Natural killer cell (primary cell): ENCODE measurements at regions not wholly inside any gene's neighbourhood (a gene's known extent, or its start where the extent isn't known, plus 50 kb on each side); places are given as distances from the start of the nearest gene placed in this dataset.

Experiments
- ATAC-seq, 3 donors: fragments of 150-1000 bp in 2 of 3; fragments of 200-7000 bp in 1 of 3; cut with Tn5 transposase; 1 replicate in 1 of 3; 2 replicates in 2 of 3; pipeline ENCODE4 v1.10.0; 2021; ENCODE audit warnings: mild to moderate bottlenecking in 2 of 3, moderate library complexity in 2 of 3
- DNase-seq, 2 donors: peaks; one replicate each; pipeline versions ENCODE4 v3.0.0 to v3.0.0-alpha.2; 2013 to 2021; ENCODE audit warnings: mixed read lengths in 1 of 2
- H3K27ac ChIP-seq: one replicate; pipeline ENCODE4 v1.5.1; 2013; ENCODE audit warnings: mild to moderate bottlenecking, low read length
- H3K27me3 ChIP-seq: one replicate; pipeline ENCODE4 v1.6.1; 2013; ENCODE audit warnings: low read length; ENCODE audit not compliant: control insufficient read depth, insufficient read depth
- H3K36me3 ChIP-seq: one replicate; pipeline ENCODE4 v1.6.1; 2013; ENCODE audit warnings: low read length; ENCODE audit not compliant: control insufficient read depth, insufficient read depth
- H3K4me1 ChIP-seq: one replicate; pipeline ENCODE4 v1.6.1; 2013; ENCODE audit warnings: low read length; ENCODE audit not compliant: control insufficient read depth, insufficient read depth
- H3K4me3 ChIP-seq: one replicate; pipeline ENCODE4 v1.5.1; 2013; ENCODE audit warnings: low read length
- H3K9me3 ChIP-seq: one replicate; pipeline ENCODE4 v1.6.1; 2013; ENCODE audit warnings: low read length; ENCODE audit not compliant: control insufficient read depth, insufficient read depth
- H3K27ac Mint-ChIP-seq, 2 donors: one replicate each; pipeline ENCODE4 v1.8.0; 2022; ENCODE audit warnings: mild to moderate bottlenecking in 2 of 2, mixed read lengths in 2 of 2, moderate library complexity in 1 of 2
- H3K27me3 Mint-ChIP-seq, 2 donors: one replicate each; pipeline ENCODE4 v1.8.0; 2022; ENCODE audit warnings: low read depth in 2 of 2, mixed read lengths in 2 of 2
- H3K36me3 Mint-ChIP-seq: one replicate; pipeline ENCODE4 v1.8.0; 2022; ENCODE audit warnings: mixed read lengths
- H3K4me1 Mint-ChIP-seq, 2 donors: one replicate each; pipeline ENCODE4 v1.8.0; 2022; ENCODE audit warnings: mixed read lengths in 2 of 2
- H3K4me3 Mint-ChIP-seq: one replicate; pipeline ENCODE4 v1.8.0; 2022; ENCODE audit warnings: mild to moderate bottlenecking, moderate library complexity, mixed read lengths
- H3K9me3 Mint-ChIP-seq, 2 donors: one replicate each; pipeline ENCODE4 v1.8.0; 2022; ENCODE audit warnings: mixed read lengths in 2 of 2
- CTCF ChIP-seq: fragments of 200-600 bp; IDR thresholded peaks from one replicate; pipeline ENCODE4 v1.8.0; 2022; ENCODE audit warnings: antibody characterized with exemption
- WGBS: methylation state at CpG from one replicate; pipeline ENCODE4 v1.1.7; 2013; ENCODE audit warnings: missing lambda C conversion rate; ENCODE audit not compliant: insufficient coverage; 5-methylcytosine and 5-hydroxymethylcytosine counted together
- intact Hi-C: fragments of 100-400 bp; cut with micrococcal nuclease; formaldehyde crosslinking; loops from one replicate; pipeline ENCODE4 v1.14.2; 2022

- no peak overlapping the region for H3K4me3 Mint-ChIP-seq
- no peaks in the 10 kb centered on the region for H3K4me1 ChIP-seq
- H3K27me3 ChIP-seq: no peaks in the 10 kb centered on the region
- no peaks in the 10 kb centered on the region for H3K9me3 ChIP-seq
- intact Hi-C loops: no loop called here
- no peak for ATAC-seq
- no peaks in the 10 kb centered on the region for H3K27me3 Mint-ChIP-seq
- no peak overlapping the region for H3K27ac Mint-ChIP-seq
- no peaks in the 10 kb centered on the region for H3K36me3 ChIP-seq
- H3K4me3 ChIP-seq: no peak overlapping the region
- no peak for TF ChIP-seq CTCF
- no peaks in the 10 kb centered on the region for H3K36me3 Mint-ChIP-seq
- H3K9me3 Mint-ChIP-seq: no peaks in the 10 kb centered on the region
- no peak for DNase-seq
- WGBS: 81% methylated on average over 4 of the region's 4 CpGs
- H3K4me1 Mint-ChIP-seq: no peaks in the 10 kb centered on the region
- no peak overlapping the region for H3K27ac ChIP-seq
These were observed 209.8 kb upstream of the MARCKS start for GRCh38 chr6:113647143-113647889.

- no peak overlapping the region for H3K27ac ChIP-seq
- H3K27me3 Mint-ChIP-seq: no peaks in the 10 kb centered on the region
- H3K9me3 Mint-ChIP-seq: no peaks in the 10 kb centered on the region
- H3K9me3 ChIP-seq: no peaks in the 10 kb centered on the region
- ATAC-seq (no peak), DNase-seq (no peak)
- no peak overlapping the region for H3K4me3 Mint-ChIP-seq
- 100% methylated on average over 1 of the region's 1 CpG for whole genome bisulfite sequencing
- H3K36me3 ChIP-seq: no peaks in the 10 kb centered on the region
- H3K4me1 Mint-ChIP-seq: no peaks in the 10 kb centered on the region
- TF ChIP-seq CTCF: no peak
- H3K4me1 ChIP-seq: no peaks in the 10 kb centered on the region
- H3K4me3 ChIP-seq: no peak overlapping the region
- H3K36me3 Mint-ChIP-seq: no peaks in the 10 kb centered on the region
- no peak overlapping the region for H3K27ac Mint-ChIP-seq
- intact Hi-C loops: no loop called here
- no peaks in the 10 kb centered on the region for H3K27me3 ChIP-seq
These were observed 208.4 kb upstream of the MARCKS start for GRCh38 chr6:113648698-113649097.

GRCh38 chr6:113649276-113649675, 207.9 kb upstream of the MARCKS start:
- Histone ChIP-seq H3K27ac (no peak overlapping the region), H3K4me1 (no peaks in the 10 kb centered on the region), H3K27me3 (no peaks in the 10 kb centered on the region), H3K4me3 (no peak overlapping the region), H3K36me3 (no peaks in the 10 kb centered on the region), H3K9me3 (no peaks in the 10 kb centered on the region)
- no peak for ATAC-seq
- WGBS: 59% methylated on average over 6 of the region's 6 CpGs
- no peak for TF ChIP-seq CTCF
- Mint-ChIP-seq H3K27me3 (peaks cover 0 to under 1% of the 10 kb centered on the region in 2 donors), H3K27ac (no peak overlapping the region), H3K9me3 (no peaks in the 10 kb centered on the region), H3K36me3 (no peaks in the 10 kb centered on the region), H3K4me3 (no peak overlapping the region), H3K4me1 (no peaks in the 10 kb centered on the region)
- no peak for DNase-seq
- intact Hi-C loops: no loop called here
